Endothelial cell of umbilical vein (primary cell): ENCODE measurements at regions not wholly inside any gene's neighbourhood (a gene's known extent, or its start where the extent isn't known, plus 50 kb on each side); places are given as distances from the start of the nearest gene placed in this dataset.

ENCODE experiments used
- BruUV-seq: library from RNA; stranded (reverse); fragments of 400-500 nt; replicated peaks from 2 replicates; lab custom pipeline; 2021; lab: Mats Ljungman, UMichigan
- CTCF ChIA-PET: fragments of 300-600, 350-600 bp; sonication (Branson Sonifier 250); formaldehyde crosslinking; loops from one replicate; lab custom pipeline; 2021; ENCODE audit warnings: antibody characterized with exemption, inconsistent platforms; lab: Charles Lee
- POLR2A ChIA-PET: fragments of 300-600, 350-600 bp; sonication (Branson Sonifier 250); formaldehyde crosslinking; loops from one replicate; lab custom pipeline; 2021; ENCODE audit warnings: antibody characterized with exemption, inconsistent platforms; lab: Charles Lee
- DNase-seq: peaks from one replicate; pipeline ENCODE4 v3.0.0-alpha.2; 2011; ENCODE audit warnings: low read depth, low spot score
- FAIRE-seq: peaks from 2 replicates; lab custom pipeline; 2011; peaks lifted over from hg19 to GRCh38; lab: Jason Lieb, UNC
- H2AFZ ChIP-seq: 2 replicates; pipeline ENCODE4 v1.6.0; 2012; ENCODE audit warnings: low read depth, low read length, control low read depth, inconsistent platforms
- H3K27ac ChIP-seq: 2 replicates; pipeline ENCODE4 v1.5.1; 2011; ENCODE audit warnings: low read depth, mild to moderate bottlenecking, control low read depth, low read length, moderate library complexity; ENCODE audit not compliant: insufficient read depth
- H3K27me3 ChIP-seq, 2 experiments: 2 replicates each; pipeline versions ENCODE4 v1.6.0 to v1.6.1; 2011; ENCODE audit warnings: low read length in 2 of 2, mixed read lengths in 1 of 2; ENCODE audit not compliant: control insufficient read depth in 2 of 2, insufficient read depth in 2 of 2
- H3K36me3 ChIP-seq, 2 experiments: 2 replicates in 1 of 2; 3 replicates in 1 of 2; pipeline ENCODE4 v1.5.1; 2011; ENCODE audit warnings: low read length in 2 of 2, mild to moderate bottlenecking in 1 of 2, moderate library complexity in 1 of 2; ENCODE audit not compliant: control insufficient read depth in 2 of 2, insufficient read depth in 2 of 2; ENCODE audit errors: extremely low read depth in 1 of 2
- H3K4me1 ChIP-seq: 3 replicates; pipeline ENCODE4 v1.5.1; 2011; ENCODE audit warnings: mild to moderate bottlenecking, low read length; ENCODE audit not compliant: control insufficient read depth, insufficient read depth; ENCODE audit errors: extremely low read depth
- H3K4me2 ChIP-seq: 2 replicates; pipeline ENCODE4 v1.6.1; 2011; ENCODE audit warnings: low read length, control low read depth, mixed read lengths; ENCODE audit not compliant: insufficient read depth
- H3K4me3 ChIP-seq, 3 experiments: fragments of 200-600 bp in 1 of 3; sonication (generic), shearing (Covaris generic) in 1 of 3; replicated peaks in 1 of 3; 2 replicates each; pipeline ENCODE4 v1.5.1; 2011 to 2016; ENCODE audit warnings: control low read depth in 3 of 3, low read length in 3 of 3, mild to moderate bottlenecking in 2 of 3, inconsistent platforms in 1 of 3, low read depth in 1 of 3, moderate library complexity in 1 of 3; ENCODE audit not compliant: insufficient read depth in 1 of 3
- H3K79me2 ChIP-seq: 2 replicates; pipeline ENCODE4 v1.6.0; 2012; ENCODE audit warnings: low read length, inconsistent platforms; ENCODE audit not compliant: control insufficient read depth, insufficient read depth
- H3K9ac ChIP-seq: replicated peaks from 2 replicates; pipeline ENCODE3; 2011; ENCODE audit warnings: low read length, control low read depth; ENCODE audit not compliant: insufficient read depth; ENCODE audit errors: extremely low read depth
- H3K9me1 ChIP-seq: replicated peaks from 3 replicates; pipeline ENCODE4 v1.6.0; 2011; ENCODE audit warnings: mild to moderate bottlenecking, low read length; ENCODE audit not compliant: control insufficient read depth, insufficient read depth; ENCODE audit errors: extremely low read depth
- H3K9me3 ChIP-seq: replicated peaks from 2 replicates; pipeline ENCODE4 v1.5.1; 2012; ENCODE audit warnings: low read length, inconsistent platforms; ENCODE audit not compliant: control insufficient read depth, insufficient read depth
- H4K20me1 ChIP-seq: replicated peaks from 2 replicates; pipeline ENCODE3; 2011; ENCODE audit warnings: mild to moderate bottlenecking, low read length; ENCODE audit not compliant: control insufficient read depth, insufficient read depth; ENCODE audit errors: extremely low read depth
- CTCF ChIP-seq, 2 donors: IDR thresholded peaks; 1 replicate in 1 of 2; 2 replicates in 1 of 2; pipeline ENCODE4 v1.5.1; 2011; ENCODE audit warnings: low read length in 2 of 2, mild to moderate bottlenecking in 2 of 2, moderate library complexity in 2 of 2, control low read depth in 1 of 2, inconsistent platforms in 1 of 2, low read depth in 1 of 2; ENCODE audit not compliant: insufficient read depth in 1 of 2; ENCODE audit errors: extremely low read depth in 1 of 2
- EZH2 ChIP-seq: IDR thresholded peaks from 2 replicates; pipeline ENCODE4 v1.6.1; 2012; ENCODE audit warnings: borderline replicate concordance, low read depth, mild to moderate bottlenecking, moderate library complexity, low read length, inconsistent platforms; ENCODE audit not compliant: severe bottlenecking
- FOS ChIP-seq: IDR thresholded peaks from 2 replicates; pipeline ENCODE4 v1.6.1; 2011; ENCODE audit warnings: mild to moderate bottlenecking, low read length, moderate library complexity, borderline replicate concordance; ENCODE audit not compliant: insufficient read depth
- GATA2 ChIP-seq: IDR thresholded peaks from 2 replicates; pipeline ENCODE4 v1.7.0; 2011; ENCODE audit warnings: low read depth, mild to moderate bottlenecking, moderate library complexity, mixed read lengths, low read length; ENCODE audit not compliant: insufficient read length, insufficient read depth
- JUN ChIP-seq: IDR thresholded peaks from 2 replicates; pipeline ENCODE4 v1.6.1; 2011; ENCODE audit warnings: borderline replicate concordance, low read depth; ENCODE audit not compliant: insufficient read length, insufficient read depth
- MAX ChIP-seq: IDR thresholded peaks from 2 replicates; pipeline ENCODE4 v1.6.1; 2011; ENCODE audit not compliant: insufficient read depth, insufficient read length
- MYC ChIP-seq: IDR thresholded peaks from one replicate; pipeline ENCODE4 v1.6.1; 2011; ENCODE audit warnings: mild to moderate bottlenecking, low read depth, low read length
- POLR2A ChIP-seq: IDR thresholded peaks from 2 replicates; pipeline ENCODE4 v1.6.1; 2012; ENCODE audit warnings: low read depth, mild to moderate bottlenecking, control low read depth, low read length
- POLR2AphosphoS5 ChIP-seq: IDR thresholded peaks from 2 replicates; pipeline ENCODE4 v1.6.1; 2012; ENCODE audit warnings: low read depth, mild to moderate bottlenecking, control low read depth, low read length, moderate library complexity; ENCODE audit not compliant: insufficient read depth
- dilution Hi-C: fragments of 300-500 bp; cut with MboI; formaldehyde crosslinking; loops from one replicate; pipeline ENCODE4 v1.15.0; 2019; ENCODE audit warnings: low sequenced_read_pairs; ENCODE audit not compliant: extremely low pct_ligation_motif_present
- intact Hi-C: fragments of 100-400 bp; cut with micrococcal nuclease; formaldehyde crosslinking; loops from one replicate; pipeline ENCODE4 v1.10.0; 2022

GRCh38 chr5:82730913-82731312 is 346.3 kb downstream of the TMEM167A start:
- Histone ChIP-seq H2AFZ (no peak overlapping the region), H4K20me1 (no peaks in the 10 kb centered on the region), H3K27ac (no peak overlapping the region), H3K27me3 (peaks cover 0 to 6% of the 10 kb centered on the region in 2 experiments), H3K4me1 (peaks cover 4% of the 10 kb centered on the region), H3K4me3 (no peak overlapping the region), H3K4me2 (no peak overlapping the region), H3K79me2 (no peaks in the 10 kb centered on the region), H3K36me3 (no peaks in the 10 kb centered on the region), H3K9me1 (no peaks in the 10 kb centered on the region), H3K9ac (no peak overlapping the region), H3K9me3 (no peaks in the 10 kb centered on the region)
- CTCF ChIA-PET, result interaction anchor here (0.9 kb wide), 1 partner anchor 18 kb away, joined by 3 read pairs; no protein-coding TSS in a partner anchor
- no peak for TF ChIP-seq MYC
- no peak for TF ChIP-seq MAX
- TF ChIP-seq CTCF (IDR thresholded peaks at IDR 0.05; ENCODE audit: extremely low read depth in 1 of 2, insufficient read depth in 1 of 2, low read depth in 1 of 2, low read length in 2 of 2), result no peak
- TF ChIP-seq FOS, result no peak
- TF ChIP-seq POLR2AphosphoS5, result no peak
- TF ChIP-seq GATA2, result no peak
- no peak for TF ChIP-seq EZH2
- no peak for TF ChIP-seq POLR2A
- TF ChIP-seq JUN, result no peak
- BruUV-seq, result no TSS peak
- dilution Hi-C loops, result no loop called here
- FAIRE-seq (no peak), DNase-seq (no peak)
- POLR2A ChIA-PET, result no interaction called here
- intact Hi-C loops, result no loop called here
